Ovary (tissue), 3 donors: ENCODE measurements at regions not wholly inside any gene's neighbourhood (a gene's known extent, or its start where the extent isn't known, plus 50 kb on each side); places are given as distances from the start of the nearest gene placed in this dataset.

Experiments
- CTCF ChIP-seq, 3 donors: fragments of 450-650 bp in 2 of 3; fragments of 200-600 bp in 1 of 3; IDR thresholded peaks; one replicate each; pipeline versions ENCODE4 v1.5.1 to v1.8.0; 2016 to 2022; ENCODE audit warnings: antibody characterized with exemption in 3 of 3, mild to moderate bottlenecking in 1 of 3
- EP300 ChIP-seq: sonication (generic); formaldehyde crosslinking; IDR thresholded peaks from one replicate; pipeline ENCODE4 v1.6.1; 2017; ENCODE audit warnings: antibody characterized with exemption
- POLR2A ChIP-seq: fragments of 450-650 bp; IDR thresholded peaks from one replicate; pipeline ENCODE4 v1.6.1; 2017; ENCODE audit warnings: antibody characterized with exemption, mild to moderate bottlenecking, moderate library complexity
- donor health status: DM: no; HTN: no; CAD: no.

- TF ChIP-seq EP300 (no peak), CTCF (IDR thresholded peaks at IDR 0.05) (no peak), POLR2A (no peak)
Observed at GRCh38 chr11:106468531-106468930, 391.1 kb downstream of the AASDHPPT start.
